ENCODE measurements at regions not wholly inside any gene's neighbourhood (a gene's known extent, or its start where the extent isn't known, plus 50 kb on each side); places are given as distances from the start of the nearest gene placed in this dataset.

DNA sequence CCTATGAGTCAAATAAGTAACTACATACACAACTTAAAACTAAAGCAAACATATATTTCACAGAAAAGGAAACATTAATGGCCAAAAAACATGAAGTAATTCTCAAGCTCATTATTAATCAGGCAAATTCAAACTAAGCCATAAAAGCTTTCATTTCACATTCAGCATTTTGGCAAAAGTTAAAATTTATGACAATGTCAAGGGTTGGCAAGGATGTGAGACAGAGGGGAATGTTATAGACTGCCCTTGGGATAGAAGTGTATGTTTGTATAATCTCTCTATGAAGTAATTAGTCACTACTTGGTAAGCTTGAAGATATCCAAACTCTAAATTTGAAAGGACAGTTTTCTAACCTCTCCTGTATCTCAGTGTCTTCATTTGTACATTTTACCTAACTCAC lies 539.4 kb downstream of the RIT2 start:
- ChIA-PET POLR2A (no interaction called here), CTCF (no interaction called here)
- DNase-seq (ENCODE audit: low read depth in 1 of 2, low spot score in 1 of 2): no peak
- H3K27ac ChIP-seq: no peak overlapping the region
- no peak overlapping the region for H3K4me3 ChIP-seq
- TF ChIP-seq E2F6 (IDR thresholded peaks at IDR 0.05; ENCODE audit: borderline replicate concordance, low read depth) (no peak), JUNB (IDR thresholded peaks at IDR 0.05) (no peak), HDAC2 (IDR thresholded peaks at IDR 0.05) (no peak), POLR2AphosphoS2 (conservative IDR thresholded peaks at IDR 0.05; ENCODE audit: low read length) (no peak), REST (IDR thresholded peaks at IDR 0.05) (no peak), ZNF302 (CRISPR knock-in tag; IDR thresholded peaks at IDR 0.05) (no peak), TFCP2L1 (CRISPR knock-in tag; IDR thresholded peaks at IDR 0.05) (no peak), FOXS1 (CRISPR knock-in tag; IDR thresholded peaks at IDR 0.05) (no peak), MAFK (IDR thresholded peaks at IDR 0.05; ENCODE audit: partially characterized antibody) (no peak), ELK1 (IDR thresholded peaks at IDR 0.05; ENCODE audit: low read depth, low read length) (no peak), JUN (IDR thresholded peaks at IDR 0.05) (no peak), CBX2 (IDR thresholded peaks at IDR 0.05; ENCODE audit: borderline replicate concordance, low read depth) (no peak), ZFP36 (IDR thresholded peaks at IDR 0.05; ENCODE audit: borderline replicate concordance, partially characterized antibody) (no peak), HOXB13 (CRISPR knock-in tag; IDR thresholded peaks at IDR 0.05; ENCODE audit: low read depth) (no peak), RAD21 (conservative IDR thresholded peaks at IDR 0.05 in 1 of 2, IDR thresholded peaks at IDR 0.05 in 1 of 2) (no peak), HEYL (CRISPR knock-in tag; IDR thresholded peaks at IDR 0.05) (no peak), PBX3 (IDR thresholded peaks at IDR 0.05) (no peak), NR3C1 (IDR thresholded peaks at IDR 0.05) (no peak), BCL3 (IDR thresholded peaks at IDR 0.05) (no peak)
- TF ChIP-seq, protein P1, sequence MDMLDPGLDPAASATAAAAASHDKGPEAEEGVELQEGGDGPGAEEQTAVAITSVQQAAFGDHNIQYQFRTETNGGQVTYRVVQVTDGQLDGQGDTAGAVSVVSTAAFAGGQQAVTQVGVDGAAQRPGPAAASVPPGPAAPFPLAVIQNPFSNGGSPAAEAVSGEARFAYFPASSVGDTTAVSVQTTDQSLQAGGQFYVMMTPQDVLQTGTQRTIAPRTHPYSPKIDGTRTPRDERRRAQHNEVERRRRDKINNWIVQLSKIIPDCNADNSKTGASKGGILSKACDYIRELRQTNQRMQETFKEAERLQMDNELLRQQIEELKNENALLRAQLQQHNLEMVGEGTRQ (IDR thresholded peaks at IDR 0.05): no peak
- no peak for FAIRE-seq
- H3K4me2 ChIP-seq: no peak overlapping the region
- no peak for ATAC-seq
- H3K4me1 ChIP-seq: no peaks in the 10 kb centered on the region
- no peaks in the 10 kb centered on the region for H3K9me3 ChIP-seq

- Histone ChIP-seq H3K4me2 (no peak overlapping the region), H3K4me1 (no peaks in the 10 kb centered on the region), H3K27ac (no peak overlapping the region), H3K4me3 (no peak overlapping the region), H3K9me3 (no peaks in the 10 kb centered on the region)
- DNase-seq (ENCODE audit: low read depth in 1 of 2, low spot score in 1 of 2): no peak
- ChIA-PET CTCF (no interaction called here), POLR2A (no interaction called here)
- FAIRE-seq: no peak
- ATAC-seq: no peak
- no peak for TF ChIP-seq MAX (IDR thresholded peaks at IDR 0.05)
- no peak for TF ChIP-seq HMGXB4 (CRISPR knock-in tag; IDR thresholded peaks at IDR 0.05; ENCODE audit: borderline replicate concordance)
- no peak for TF ChIP-seq E2F6 (IDR thresholded peaks at IDR 0.05; ENCODE audit: borderline replicate concordance, low read depth)
- TF ChIP-seq NR3C1 (IDR thresholded peaks at IDR 0.05): no peak
- no peak for TF ChIP-seq ATOH8 (CRISPR knock-in tag; IDR thresholded peaks at IDR 0.05; ENCODE audit: low read depth)
- no peak for TF ChIP-seq CBX8 (IDR thresholded peaks at IDR 0.05)
- no peak for TF ChIP-seq HOXA7 (CRISPR knock-in tag; IDR thresholded peaks at IDR 0.05)
- no peak for TF ChIP-seq KDM5A (IDR thresholded peaks at IDR 0.05)
- TF ChIP-seq TP53 (CRISPR knock-in tag; IDR thresholded peaks at IDR 0.05): no peak
Observed at GRCh38 chr18:42578792-42579191, 536.7 kb downstream of the RIT2 start.
